ENCODE measurements at regions not wholly inside any gene's neighbourhood (a gene's known extent, or its start where the extent isn't known, plus 50 kb on each side); places are given as distances from the start of the nearest gene placed in this dataset.

- TF ChIP-seq CTCF (IDR thresholded peaks at IDR 0.05 in 4 of 5, conservative IDR thresholded peaks at IDR 0.05 in 1 of 5) (no peak), POLR2A (IDR thresholded peaks at IDR 0.05) (no peak)
Measured at GRCh38 chr10:53162856-53163255, 390.3 kb upstream of the MBL2 start.
